Ascending aorta (tissue), 2 donors: ENCODE measurements at regions not wholly inside any gene's neighbourhood (a gene's known extent, or its start where the extent isn't known, plus 50 kb on each side); places are given as distances from the start of the nearest gene placed in this dataset.
"Not testable (repeated sequence)": the region's sequence is repeated elsewhere in the genome, so short reads cannot be mapped to it uniquely, and the experiment has no call there.

ENCODE experiments used
- DNase-seq, 2 donors: peaks; one replicate each; pipeline ENCODE4 v3.0.0-alpha.2; 2019; ENCODE audit warnings: low spot score in 2 of 2
- H3K27ac ChIP-seq, 2 donors: fragments of 200-600 bp; sonication (generic); one replicate each; pipeline ENCODE4 v1.5.1; 2016 to 2017; ENCODE audit warnings: mild to moderate bottlenecking in 1 of 2
- H3K27me3 ChIP-seq: fragments of 200-600 bp; sonication (generic); one replicate; pipeline ENCODE4 v1.5.1; 2017
- H3K36me3 ChIP-seq, 2 donors: fragments of 200-600 bp; sonication (generic); one replicate each; pipeline ENCODE4 v1.5.1; 2016
- H3K4me1 ChIP-seq, 2 donors: fragments of 200-600 bp; sonication (generic); one replicate each; pipeline ENCODE4 v1.5.1; 2016 to 2017; ENCODE audit warnings: mild to moderate bottlenecking in 1 of 2
- H3K4me3 ChIP-seq, 2 donors: fragments of 200-600 bp; sonication (generic); one replicate each; pipeline ENCODE4 v1.5.1; 2016 to 2017; ENCODE audit warnings: mild to moderate bottlenecking in 1 of 2
- H3K9me3 ChIP-seq, 2 donors: fragments of 200-600 bp; sonication (generic); one replicate each; pipeline ENCODE4 v1.5.1; 2016
- CTCF ChIP-seq, 3 experiments: fragments of 200-600 bp in 2 of 3; fragments of 450-650 bp in 1 of 3; sonication (generic) in 2 of 3; IDR thresholded peaks; one replicate each; pipeline ENCODE4 v1.5.1; 2016 to 2019; ENCODE audit warnings: antibody characterized with exemption in 3 of 3, mild to moderate bottlenecking in 1 of 3, moderate library complexity in 1 of 3
- intact Hi-C: fragments of 100-400 bp; cut with DNase I; formaldehyde crosslinking; loops from one replicate; pipeline ENCODE4 v1.15.1; 2023

DNA sequence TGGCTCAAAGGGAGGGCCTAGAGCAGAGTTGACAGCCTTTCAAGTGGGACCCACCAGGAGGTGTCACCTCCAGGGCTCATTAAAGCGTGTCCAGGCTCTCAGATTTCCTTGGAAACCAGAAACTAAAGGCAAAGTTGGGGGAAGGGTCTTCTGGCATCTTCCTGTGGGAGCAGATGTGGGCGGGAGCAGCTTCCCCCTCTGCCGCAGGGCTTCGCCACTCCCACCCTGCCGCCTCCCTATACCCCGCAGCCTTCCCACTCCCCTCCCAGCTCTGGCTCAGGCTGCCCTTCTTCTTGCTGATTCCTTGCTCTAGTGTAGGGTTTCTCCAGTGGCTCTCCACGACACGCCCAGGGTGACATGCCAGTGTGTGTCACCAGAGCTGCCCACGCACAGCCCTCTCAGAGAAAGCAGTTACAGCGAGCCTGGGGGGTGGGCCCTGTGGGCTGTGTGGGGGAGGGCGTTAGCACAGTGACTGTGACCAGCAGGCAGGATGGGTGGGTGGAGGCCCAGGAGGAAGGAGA is 91.6 kb upstream of the LRPAP1 start:
- DNase-seq, H3K4me3 ChIP-seq, H3K36me3 ChIP-seq, H3K9me3 ChIP-seq, H3K4me1 ChIP-seq, H3K27me3 ChIP-seq, intact Hi-C loops, H3K27ac ChIP-seq: not testable (repeated sequence)

GRCh38 chr4:3623106-3623505 is 90.9 kb upstream of the LRPAP1 start:
- H3K36me3 ChIP-seq: no peaks in the 10 kb centered on the region
- TF ChIP-seq CTCF (IDR thresholded peaks at IDR 0.05): no peak

DNA sequence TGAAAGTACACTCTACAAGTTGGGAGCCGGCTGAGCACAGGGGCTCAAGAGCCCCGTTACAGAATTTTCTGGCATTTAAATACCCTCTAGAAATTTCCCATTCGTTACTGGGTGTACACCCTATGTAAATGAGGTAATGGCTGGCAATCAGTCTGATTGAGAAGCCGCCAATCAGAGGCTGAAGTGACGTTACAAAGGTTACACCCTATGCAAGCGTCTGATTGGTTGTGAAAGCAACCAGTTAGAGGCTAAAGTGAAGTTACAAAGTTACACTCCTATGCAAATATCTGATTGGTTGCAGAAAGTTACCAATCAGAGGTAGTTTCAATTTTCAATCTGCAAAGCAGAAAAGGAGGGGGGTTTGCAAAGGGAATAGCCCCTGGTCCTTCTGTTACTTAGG is 88.1 kb upstream of the LRPAP1 start:
- not testable (repeated sequence) for DNase-seq

More at GRCh38 chr4:3623106-3623505, 90.9 kb upstream of the LRPAP1 start:
- no peak for DNase-seq
- Histone ChIP-seq H3K27ac (no peak overlapping the region), H3K4me1 (no peaks in the 10 kb centered on the region), H3K9me3 (no peaks in the 10 kb centered on the region), H3K27me3 (peaks cover 3% of the 10 kb centered on the region), H3K4me3 (no peak overlapping the region)
- intact Hi-C loops: no loop called here

GRCh38 chr4:3619698-3620097 is 87.5 kb upstream of the LRPAP1 start:
- H3K4me3 ChIP-seq, H3K36me3 ChIP-seq, H3K9me3 ChIP-seq, DNase-seq, H3K27me3 ChIP-seq, H3K27ac ChIP-seq, H3K4me1 ChIP-seq, intact Hi-C loops: not testable (repeated sequence)

More for the DNA sequence above, 88.1 kb upstream of the LRPAP1 start:
- H3K9me3 ChIP-seq, H3K4me3 ChIP-seq, intact Hi-C loops, H3K36me3 ChIP-seq, H3K27ac ChIP-seq, H3K27me3 ChIP-seq, H3K4me1 ChIP-seq: not testable (repeated sequence)

DNA sequence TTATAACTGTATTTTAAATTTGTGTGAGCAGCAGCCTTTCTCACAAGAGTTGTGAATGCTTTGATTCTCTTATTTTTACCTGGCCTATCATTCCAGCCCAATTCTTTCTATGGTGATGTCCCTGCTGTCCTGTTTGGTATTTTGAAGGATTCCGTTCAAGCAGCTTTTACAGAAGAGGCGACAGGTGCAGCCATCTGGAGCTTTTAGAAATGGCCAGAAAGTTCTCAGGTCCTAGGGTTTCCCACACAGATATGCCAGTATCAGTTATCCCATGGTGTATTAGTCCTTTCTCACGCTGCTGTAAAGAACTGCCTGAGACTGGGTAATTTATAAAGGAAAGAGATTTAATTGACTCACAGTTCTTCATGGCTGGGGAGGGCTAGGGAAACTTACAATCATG is 86.1 kb upstream of the LRPAP1 start:
- H3K27ac ChIP-seq, H3K27me3 ChIP-seq, H3K36me3 ChIP-seq, DNase-seq, H3K9me3 ChIP-seq, H3K4me1 ChIP-seq, H3K4me3 ChIP-seq, intact Hi-C loops: not testable (repeated sequence)

GRCh38 chr4:3615386-3616286 is 83.4 kb upstream of the LRPAP1 start:
- no peak overlapping the region for H3K4me3 ChIP-seq
- no peak for TF ChIP-seq CTCF (IDR thresholded peaks at IDR 0.05)
- intact Hi-C loops: no loop called here
- H3K4me1 ChIP-seq: peaks cover 0 to 8% of the 10 kb centered on the region in 2 donors
- no peaks in the 10 kb centered on the region for H3K9me3 ChIP-seq
- H3K36me3 ChIP-seq: no peaks in the 10 kb centered on the region
- no peak overlapping the region for H3K27ac ChIP-seq
- peaks cover 3% of the 10 kb centered on the region for H3K27me3 ChIP-seq
- no peak for DNase-seq

- H3K4me3 ChIP-seq: no peak overlapping the region
- no peaks in the 10 kb centered on the region for H3K9me3 ChIP-seq
- H3K27ac ChIP-seq: no peak overlapping the region
- H3K36me3 ChIP-seq: no peaks in the 10 kb centered on the region
- DNase-seq: no peak
- no peaks in the 10 kb centered on the region for H3K27me3 ChIP-seq
- H3K4me1 ChIP-seq: peaks cover 0 to 8% of the 10 kb centered on the region in 2 donors
- intact Hi-C loops: no loop called here
- TF ChIP-seq CTCF (IDR thresholded peaks at IDR 0.05): no peak
Measured at GRCh38 chr4:3614731-3614980, 82.4 kb upstream of the LRPAP1 start.
